ENCODE measurements at regions not wholly inside any gene's neighbourhood (a gene's known extent, or its start where the extent isn't known, plus 50 kb on each side); places are given as distances from the start of the nearest gene placed in this dataset.

DNA sequence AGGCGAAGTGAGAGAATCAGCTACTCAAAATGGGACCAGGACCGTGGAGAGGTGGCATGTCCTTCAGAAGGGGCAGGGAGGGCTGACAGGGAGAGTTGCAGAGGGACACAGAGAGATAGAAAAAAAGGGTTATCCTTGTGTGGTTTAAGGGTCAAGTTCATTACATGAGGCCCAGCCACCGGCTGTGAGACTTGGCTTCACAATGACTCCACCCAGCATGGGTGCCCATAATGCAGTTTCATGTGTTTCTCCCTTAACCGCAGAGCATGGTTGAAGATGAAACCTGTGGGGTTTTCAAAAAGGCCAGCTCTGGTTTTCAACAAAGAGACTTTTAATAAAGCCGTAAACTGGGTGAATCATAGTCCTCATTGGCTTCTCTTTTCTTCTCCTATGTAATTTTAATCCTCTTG, 164.6 kb downstream of the KLF5 start:
- H3K4me3 ChIP-seq (ENCODE audit: low read depth, low read length): no peak overlapping the region
- in situ Hi-C loops (cut with HindIII; ENCODE audit: low sequenced_read_pairs): no loop called here
- TF ChIP-seq CTCF (IDR thresholded peaks at IDR 0.05; ENCODE audit: low read depth, low read length): no peak
- DNase-seq (ENCODE audit: low read depth, low spot score): peak; percentile 35

DNA sequence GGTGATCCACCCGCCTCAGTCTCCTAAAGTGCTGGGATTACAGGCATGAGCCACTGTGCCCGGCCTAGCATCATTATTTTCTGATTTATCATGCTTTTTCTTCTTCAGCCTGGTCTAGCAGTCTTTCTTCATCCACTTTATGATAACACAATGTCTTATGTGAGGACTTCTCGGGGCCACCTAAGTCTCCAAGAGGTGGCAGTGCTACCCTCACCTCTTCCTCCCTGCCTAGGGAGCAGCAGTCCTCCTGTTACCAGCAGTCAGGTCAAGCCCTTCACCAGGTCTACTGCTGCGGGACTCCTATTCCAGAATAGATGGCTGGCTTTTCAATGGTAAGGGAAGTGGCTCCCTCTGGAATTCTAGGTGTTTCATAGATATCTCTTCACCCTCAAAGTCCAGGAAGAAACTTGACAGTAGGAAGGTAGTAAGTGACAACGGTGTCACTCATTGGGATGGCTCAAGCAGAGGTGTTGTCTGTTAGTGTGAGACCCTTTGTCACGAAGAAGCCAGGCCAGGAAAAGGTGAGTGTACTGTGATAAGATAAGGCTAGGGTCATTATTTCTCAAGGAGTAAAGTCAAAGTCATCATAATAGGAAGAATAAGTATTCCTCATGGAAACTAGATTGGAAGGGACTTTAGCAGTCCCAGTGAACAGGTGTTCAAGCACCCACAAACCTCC, 164.0 kb downstream of the KLF5 start:
- TF ChIP-seq CTCF (IDR thresholded peaks at IDR 0.05; ENCODE audit: low read depth, low read length): no peak
- no peak for DNase-seq (ENCODE audit: low read depth, low spot score)
- in situ Hi-C loops (cut with HindIII; ENCODE audit: low sequenced_read_pairs): no loop called here
- H3K4me3 ChIP-seq (ENCODE audit: low read depth, low read length): no peak overlapping the region

DNA sequence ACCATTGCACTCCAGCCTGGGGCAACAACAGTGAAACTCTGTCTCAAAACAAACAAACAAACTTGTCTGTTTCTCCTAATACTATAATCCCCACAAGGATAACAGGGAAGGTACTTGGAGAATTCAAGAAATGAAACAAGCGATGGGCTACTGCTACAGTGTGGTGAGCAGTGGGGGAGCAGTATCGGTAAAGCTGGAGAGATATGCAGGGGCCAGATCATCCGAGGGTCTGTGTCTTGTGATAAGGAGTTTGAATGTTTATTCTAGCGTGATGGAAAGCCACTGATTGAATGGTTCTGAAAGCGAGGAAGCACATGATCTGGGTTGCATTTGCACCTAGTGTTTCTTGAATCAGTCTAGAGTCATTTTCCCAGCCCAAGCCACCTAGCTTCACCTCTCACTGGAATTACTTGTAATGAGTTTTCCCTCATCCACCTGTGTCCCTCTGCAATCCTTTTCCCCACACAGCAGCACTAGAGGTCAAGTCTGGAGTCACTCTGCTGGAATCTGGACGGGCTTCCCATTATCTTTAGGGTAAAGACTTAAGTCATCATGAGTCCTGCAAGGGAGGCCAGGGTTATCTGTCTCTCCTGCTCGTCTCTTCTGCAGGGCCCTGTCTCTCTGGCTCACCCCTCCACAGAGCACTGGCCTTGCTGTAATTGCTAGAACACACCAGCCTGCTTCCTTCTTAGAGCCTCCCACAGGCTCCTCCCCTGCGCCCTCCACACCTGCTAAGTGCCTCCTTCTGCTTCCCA, 162.3 kb downstream of the KLF5 start:
- H3K4me3 ChIP-seq (ENCODE audit: low read depth, low read length): no peak overlapping the region
- DNase-seq (ENCODE audit: low read depth, low spot score): no peak
- TF ChIP-seq CTCF (IDR thresholded peaks at IDR 0.05; ENCODE audit: low read depth, low read length): no peak
- in situ Hi-C loops (cut with HindIII; ENCODE audit: low sequenced_read_pairs): no loop called here

- DNase-seq (ENCODE audit: low read depth, low spot score): no peak
- no peak for TF ChIP-seq CTCF (IDR thresholded peaks at IDR 0.05; ENCODE audit: low read depth, low read length)
- in situ Hi-C loops (cut with HindIII; ENCODE audit: low sequenced_read_pairs): no loop called here
Observed at GRCh38 chr13:73218181-73218580, 159.4 kb downstream of the KLF5 start.

GRCh38 chr13:73216381-73216831, 157.6 kb downstream of the KLF5 start:
- H3K4me3 ChIP-seq (ENCODE audit: low read depth, low read length): no peak overlapping the region
- TF ChIP-seq CTCF (IDR thresholded peaks at IDR 0.05; ENCODE audit: low read depth, low read length): no peak
- DNase-seq (ENCODE audit: low read depth, low spot score): no peak
- in situ Hi-C loops (cut with HindIII; ENCODE audit: low sequenced_read_pairs): no loop called here

More at GRCh38 chr13:73218181-73218580, 159.4 kb downstream of the KLF5 start:
- no peak overlapping the region for H3K4me3 ChIP-seq (ENCODE audit: low read depth, low read length)

DNA sequence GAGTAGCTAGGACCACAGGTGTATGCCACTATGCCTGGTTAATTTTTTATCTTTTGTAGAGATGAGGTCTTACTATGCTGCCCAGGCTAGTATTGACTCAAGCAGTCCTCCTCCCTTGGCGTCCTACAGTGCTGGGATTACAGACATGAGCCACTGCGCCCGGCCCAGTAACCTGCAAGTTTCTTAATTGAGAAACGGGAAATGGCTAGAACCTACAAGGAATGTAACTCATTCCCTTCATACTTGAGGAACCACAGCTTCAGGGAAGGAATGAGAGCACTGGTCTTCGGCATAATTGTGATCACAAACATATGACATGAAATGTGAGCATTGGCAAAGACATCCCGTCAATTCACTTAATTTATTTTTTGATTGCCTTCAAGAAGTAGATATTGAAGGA, 157.0 kb downstream of the KLF5 start:
- DNase-seq (ENCODE audit: low read depth, low spot score): peak; percentile 27
- TF ChIP-seq CTCF (IDR thresholded peaks at IDR 0.05; ENCODE audit: low read depth, low read length): no peak
- in situ Hi-C loops (cut with HindIII; ENCODE audit: low sequenced_read_pairs): no loop called here
- no peak overlapping the region for H3K4me3 ChIP-seq (ENCODE audit: low read depth, low read length)
